ENCODE measurements at regions not wholly inside any gene's neighbourhood (a gene's known extent, or its start where the extent isn't known, plus 50 kb on each side); places are given as distances from the start of the nearest gene placed in this dataset.
A peak's percentile ranks its signal among the peaks of the same experiment; 100 is the strongest.

- peaks cover 29% of the 10 kb centered on the region for H3K4me1 Mint-ChIP-seq (ENCODE audit: low read depth)
- H3K4me3 Mint-ChIP-seq: no peak overlapping the region
- peaks cover 4% of the 10 kb centered on the region for H3K9me3 Mint-ChIP-seq
- ATAC-seq (no peak), DNase-seq (no peak)
- H3K27me3 Mint-ChIP-seq: peaks cover 11% of the 10 kb centered on the region
- no peak overlapping the region for H3K27ac Mint-ChIP-seq
- ChIA-PET POLR2A (interaction anchor here (0.6 to 0.7 kb wide), 3 partner anchors 9 to 65 kb away, joined by 3 read pairs; no protein-coding TSS in a partner anchor), CTCF (interaction anchor here (1.0 kb wide), 1 partner anchor 70 kb away, joined by 3 read pairs; no protein-coding TSS in a partner anchor)
- intact Hi-C loops (cut with micrococcal nuclease): no loop called here
- TF ChIP-seq, protein P1, sequence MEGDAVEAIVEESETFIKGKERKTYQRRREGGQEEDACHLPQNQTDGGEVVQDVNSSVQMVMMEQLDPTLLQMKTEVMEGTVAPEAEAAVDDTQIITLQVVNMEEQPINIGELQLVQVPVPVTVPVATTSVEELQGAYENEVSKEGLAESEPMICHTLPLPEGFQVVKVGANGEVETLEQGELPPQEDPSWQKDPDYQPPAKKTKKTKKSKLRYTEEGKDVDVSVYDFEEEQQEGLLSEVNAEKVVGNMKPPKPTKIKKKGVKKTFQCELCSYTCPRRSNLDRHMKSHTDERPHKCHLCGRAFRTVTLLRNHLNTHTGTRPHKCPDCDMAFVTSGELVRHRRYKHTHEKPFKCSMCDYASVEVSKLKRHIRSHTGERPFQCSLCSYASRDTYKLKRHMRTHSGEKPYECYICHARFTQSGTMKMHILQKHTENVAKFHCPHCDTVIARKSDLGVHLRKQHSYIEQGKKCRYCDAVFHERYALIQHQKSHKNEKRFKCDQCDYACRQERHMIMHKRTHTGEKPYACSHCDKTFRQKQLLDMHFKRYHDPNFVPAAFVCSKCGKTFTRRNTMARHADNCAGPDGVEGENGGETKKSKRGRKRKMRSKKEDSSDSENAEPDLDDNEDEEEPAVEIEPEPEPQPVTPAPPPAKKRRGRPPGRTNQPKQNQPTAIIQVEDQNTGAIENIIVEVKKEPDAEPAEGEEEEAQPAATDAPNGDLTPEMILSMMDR (IDR thresholded peaks at IDR 0.05): no peak
- peaks cover 3% of the 10 kb centered on the region for H3K36me3 Mint-ChIP-seq (ENCODE audit: low read depth)
Measured at GRCh38 chr10:60576130-60577069, 186.7 kb upstream of the ANK3 start.

DNA sequence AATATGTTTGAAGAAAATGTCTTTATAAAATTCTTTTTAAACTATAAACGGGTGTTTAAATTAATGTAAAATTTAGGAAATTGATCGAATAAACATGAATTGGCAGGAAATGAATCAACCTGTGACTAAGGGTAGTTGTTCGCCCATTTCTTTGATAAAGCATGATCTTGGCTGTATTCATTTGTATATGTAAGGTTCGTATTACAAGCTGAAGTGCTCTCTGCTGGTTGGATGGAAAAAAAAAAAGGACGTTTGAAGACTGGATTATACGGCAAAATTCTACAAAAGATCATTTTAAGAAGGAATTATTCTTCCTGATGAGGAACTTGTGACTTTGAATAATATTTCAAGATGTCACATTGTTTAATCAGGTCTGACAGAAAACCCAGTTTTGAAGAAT lies 185.4 kb upstream of the ANK3 start:
- Mint-ChIP-seq H3K27me3 (peaks cover 13% of the 10 kb centered on the region), H3K4me3 (no peak overlapping the region), H3K4me1 (ENCODE audit: low read depth) (peaks cover 29% of the 10 kb centered on the region), H3K36me3 (ENCODE audit: low read depth) (peaks cover 3% of the 10 kb centered on the region), H3K27ac (no peak overlapping the region), H3K9me3 (peaks cover 4% of the 10 kb centered on the region)
- CTCF ChIA-PET: no interaction called here
- TF ChIP-seq, protein P1 (IDR thresholded peaks at IDR 0.05): no peak
- no peak for DNase-seq
- ATAC-seq: no peak
- intact Hi-C loops (cut with micrococcal nuclease): no loop called here
- POLR2A ChIA-PET: no interaction called here

DNA sequence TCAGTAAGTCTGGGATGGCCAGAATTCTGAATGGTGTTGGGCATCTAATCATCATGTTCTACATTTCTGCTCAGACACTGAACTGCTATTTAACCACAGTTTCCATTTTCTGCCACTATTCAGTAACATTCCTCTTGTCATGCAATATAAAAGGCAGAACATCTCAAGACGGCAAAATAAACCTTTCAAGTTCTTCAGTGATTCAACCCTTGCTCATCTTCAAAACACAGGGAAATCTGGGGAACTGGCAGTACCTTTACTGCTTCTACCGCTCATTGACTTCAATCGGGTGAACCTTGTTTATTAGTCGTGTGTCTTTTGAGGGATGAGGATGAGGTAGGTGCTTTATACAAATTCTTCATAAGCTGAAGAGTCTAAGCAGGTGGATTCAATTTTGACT lies 184.7 kb upstream of the ANK3 start:
- ChIA-PET POLR2A (no interaction called here), CTCF (no interaction called here)
- DNase-seq: no peak
- ATAC-seq: no peak
- intact Hi-C loops (cut with micrococcal nuclease): no loop called here
- H3K4me3 Mint-ChIP-seq: no peak overlapping the region
- TF ChIP-seq, protein P1 (IDR thresholded peaks at IDR 0.05): no peak
- peaks cover 29% of the 10 kb centered on the region for H3K4me1 Mint-ChIP-seq (ENCODE audit: low read depth)
- H3K27ac Mint-ChIP-seq: peak overlapping the region; percentile 57
- H3K9me3 Mint-ChIP-seq: peaks cover 4% of the 10 kb centered on the region
- peaks cover 13% of the 10 kb centered on the region for H3K27me3 Mint-ChIP-seq
- H3K36me3 Mint-ChIP-seq (ENCODE audit: low read depth): peaks cover 3% of the 10 kb centered on the region

DNA sequence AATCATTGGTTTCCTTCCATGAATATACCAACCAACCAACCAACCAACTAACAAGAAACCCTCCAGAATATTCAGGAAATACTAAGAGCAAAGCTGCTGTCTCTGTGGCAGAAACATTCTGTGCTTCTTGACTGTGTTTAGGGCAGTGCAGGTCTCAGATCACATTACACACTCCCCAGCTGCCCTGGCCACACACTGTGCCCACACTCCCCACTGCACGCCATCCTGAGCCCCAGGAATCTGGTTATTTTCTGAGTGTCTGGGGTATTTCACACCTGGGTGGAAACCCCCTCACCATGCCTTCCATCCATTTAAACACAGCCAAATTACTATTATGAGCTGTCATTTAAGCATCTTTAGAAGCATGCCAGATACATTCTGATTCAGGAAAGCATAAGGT lies 183.7 kb upstream of the ANK3 start:
- H3K9me3 Mint-ChIP-seq: peaks cover 4% of the 10 kb centered on the region
- ChIA-PET POLR2A (interaction anchor here (0.7 to 1.2 kb wide), 2 partner anchors 31 to 666 kb away, joined by 3 read pairs; no protein-coding TSS in a partner anchor), CTCF (no interaction called here)
- TF ChIP-seq, protein P1 (IDR thresholded peaks at IDR 0.05): no peak
- intact Hi-C loops (cut with micrococcal nuclease): no loop called here
- H3K27me3 Mint-ChIP-seq: peaks cover 13% of the 10 kb centered on the region
- ATAC-seq (peak; percentile 85), DNase-seq (peak; percentile 79)
- peak overlapping the region; percentile 86 for H3K4me3 Mint-ChIP-seq
- peak overlapping the region; percentile 93 for H3K27ac Mint-ChIP-seq
- H3K36me3 Mint-ChIP-seq (ENCODE audit: low read depth): peaks cover 3% of the 10 kb centered on the region
- H3K4me1 Mint-ChIP-seq (ENCODE audit: low read depth): peaks cover 29% of the 10 kb centered on the region
